Stromal cell of bone marrow (primary cell): ENCODE measurements at regions not wholly inside any gene's neighbourhood (a gene's known extent, or its start where the extent isn't known, plus 50 kb on each side); places are given as distances from the start of the nearest gene placed in this dataset.

ENCODE experiments used
- DNase-seq: peaks from one replicate; pipeline ENCODE4 v3.0.0-alpha.2; 2012; ENCODE audit warnings: low read depth

DNA sequence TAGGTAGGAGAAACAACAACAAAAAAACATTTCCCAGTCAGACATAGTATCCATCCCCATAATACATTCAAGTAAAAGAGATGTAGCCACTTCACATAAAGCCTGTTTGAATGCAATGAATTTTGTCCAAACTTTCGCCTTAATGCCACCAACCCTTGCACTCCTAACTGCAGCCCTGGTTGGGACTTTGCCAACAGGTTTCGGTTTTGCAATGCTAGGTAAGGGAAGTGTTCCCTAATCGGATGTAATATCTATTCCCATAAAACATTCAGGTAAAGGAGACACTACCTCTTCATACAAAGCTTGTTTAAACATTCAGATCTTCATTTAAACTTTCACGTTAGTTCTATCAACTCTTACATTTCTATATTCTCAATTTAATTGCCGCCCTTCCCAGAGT, 336.1 kb downstream of the DRD1 start:
- DNase-seq, result no peak

DNA sequence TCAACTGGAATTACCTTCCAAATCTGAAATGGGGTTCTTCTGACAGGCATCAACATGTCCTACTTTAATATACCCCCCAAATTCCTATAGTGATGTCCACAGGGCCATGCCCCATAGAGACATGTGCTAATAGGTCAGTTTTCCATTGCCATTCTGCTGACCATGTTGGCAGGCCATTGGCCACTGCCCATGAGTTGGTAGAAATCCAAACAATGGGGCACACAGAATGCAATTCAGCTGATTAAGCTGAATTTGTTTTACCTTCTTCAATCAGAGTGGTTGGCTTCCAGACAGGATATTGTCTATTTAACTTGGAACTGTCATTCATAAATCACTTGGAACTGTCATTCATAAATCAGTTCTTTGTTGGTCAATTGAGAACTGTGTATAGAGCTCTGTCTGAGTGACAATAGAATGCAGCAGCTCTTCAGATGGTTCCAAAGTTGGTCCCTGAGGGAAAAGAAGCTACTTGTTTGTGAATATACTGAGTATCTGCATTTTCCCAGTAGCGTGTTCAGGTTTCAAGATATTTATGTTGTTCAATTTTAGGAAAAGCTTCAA, 336.9 kb downstream of the DRD1 start:
- DNase-seq, result no peak

DNA sequence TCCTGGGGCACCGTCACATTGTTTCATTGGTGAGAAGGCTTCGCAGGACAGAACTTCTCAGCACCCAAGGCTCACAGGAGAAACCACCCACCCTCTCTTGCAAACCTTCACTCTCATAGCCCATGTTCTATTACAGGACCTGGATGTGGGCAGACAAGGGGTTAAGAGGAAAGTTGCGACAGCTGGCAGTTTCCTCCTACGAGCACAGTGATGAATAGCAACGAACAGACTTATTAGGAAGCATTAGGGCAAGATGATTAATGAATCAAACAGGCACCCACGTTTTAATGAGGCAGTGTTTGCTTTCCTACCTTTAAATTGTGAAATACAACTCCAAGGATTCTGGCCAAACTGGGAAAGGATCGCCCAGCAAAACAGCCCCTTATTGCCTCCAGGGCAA, 339.3 kb downstream of the DRD1 start:
- no peak for DNase-seq

DNA sequence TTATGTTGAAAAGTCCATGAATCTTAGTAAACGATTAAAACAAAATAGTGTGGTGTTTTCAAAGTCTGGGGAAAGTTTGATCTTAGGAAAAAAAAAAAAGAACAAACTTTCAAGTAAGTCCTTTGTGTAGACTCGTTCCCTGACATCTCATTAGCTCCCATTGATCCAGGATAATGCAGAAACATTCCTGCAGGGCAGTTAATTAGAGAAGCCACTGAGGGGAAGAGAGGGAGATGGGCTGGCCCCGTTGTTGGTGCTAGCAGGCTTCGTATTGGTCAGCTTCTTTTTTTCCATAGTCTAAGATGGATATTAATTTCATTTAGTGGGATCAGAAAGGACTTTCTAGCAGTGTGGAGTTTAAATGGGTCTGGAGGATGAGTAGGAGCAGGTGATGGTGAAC, 340.2 kb downstream of the DRD1 start:
- DNase-seq, result no peak

DNA sequence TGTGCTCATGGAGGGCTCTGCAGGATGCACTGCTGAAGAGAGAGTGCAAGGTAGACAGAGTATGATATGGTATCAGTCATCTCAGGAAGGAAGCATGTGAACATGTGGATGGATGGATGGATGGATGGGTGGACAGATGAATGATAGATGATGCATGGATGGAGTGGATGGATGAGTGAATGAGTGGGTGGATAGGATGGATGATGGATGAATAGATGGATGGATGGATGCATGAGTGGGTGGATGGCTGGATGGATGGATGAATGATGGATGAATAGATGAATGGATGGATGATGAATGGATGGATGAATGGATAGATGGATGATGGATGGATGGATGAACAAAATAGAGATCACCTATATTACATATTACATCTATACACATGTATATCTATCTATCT, 341.3 kb downstream of the DRD1 start:
- DNase-seq, result no peak

DNA sequence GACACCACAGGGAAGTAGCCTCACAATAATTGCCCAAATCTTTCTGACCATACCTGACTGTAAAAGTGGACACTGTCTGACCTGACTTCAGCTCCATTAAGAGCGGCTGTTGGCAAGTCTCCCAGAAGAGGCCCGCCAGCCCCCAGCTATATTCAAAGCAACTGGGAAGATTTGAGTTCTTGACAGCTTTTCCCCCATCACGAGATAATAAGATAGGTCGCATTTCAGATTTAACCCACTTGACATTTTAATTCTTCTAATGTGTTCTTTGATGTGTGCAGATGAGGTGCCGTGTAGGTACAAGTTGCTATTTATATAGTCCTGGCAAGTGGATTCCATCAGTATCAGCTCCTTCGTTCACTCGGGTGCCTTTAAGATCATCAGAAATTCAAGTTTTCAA, 345.7 kb downstream of the DRD1 start:
- no peak for DNase-seq

DNA sequence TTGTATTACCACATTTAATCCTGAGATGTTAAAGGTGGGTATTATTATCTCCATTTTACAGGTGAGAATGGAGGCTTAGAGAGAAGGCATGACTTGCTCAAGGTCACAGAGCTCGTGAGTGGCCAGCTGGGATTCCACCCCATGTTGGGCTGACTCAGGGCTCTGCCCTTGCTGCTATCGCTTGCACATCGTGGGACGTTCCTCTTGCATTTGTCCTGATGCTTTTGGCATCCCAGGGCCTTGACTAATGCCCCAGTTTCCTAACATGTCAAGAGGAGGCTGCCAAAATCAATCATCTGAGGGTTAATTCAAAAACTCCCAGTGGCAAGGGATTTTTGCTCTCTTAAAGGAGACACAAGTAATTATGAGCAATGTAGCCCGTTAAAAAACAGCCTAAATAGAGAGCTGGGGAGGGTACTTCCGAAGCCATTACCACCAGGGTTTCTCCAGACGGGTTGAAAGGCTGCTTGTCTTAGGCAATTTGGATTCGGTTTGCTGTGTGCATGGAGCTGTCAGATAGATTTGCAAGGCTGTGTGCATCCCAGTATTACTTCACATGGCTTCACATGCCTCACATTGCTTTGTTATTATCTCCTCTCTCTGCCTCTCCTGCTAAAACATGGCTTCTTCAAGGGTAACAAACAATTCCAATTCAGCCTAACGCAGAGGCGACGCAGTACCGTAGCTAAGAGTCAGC, 347.4 kb downstream of the DRD1 start:
- peak; percentile 23 for DNase-seq

DNA sequence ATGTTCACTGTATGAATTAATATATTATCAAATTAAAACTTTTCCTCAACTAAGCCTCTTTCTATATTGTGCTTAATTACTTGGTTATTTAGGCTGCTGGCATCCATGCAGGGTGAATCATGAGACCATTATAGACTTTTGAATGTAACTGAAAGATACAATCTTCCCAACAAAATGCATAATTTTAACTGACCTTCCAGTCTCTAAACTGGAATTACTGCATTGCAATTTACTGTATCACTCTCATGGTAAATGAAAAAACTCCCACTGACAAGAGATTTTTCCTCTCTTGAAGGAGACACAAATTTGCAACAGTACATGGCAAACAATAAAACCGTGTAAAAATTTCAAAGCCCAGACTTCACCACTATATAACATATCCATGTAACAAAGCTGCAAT, 349.5 kb downstream of the DRD1 start:
- DNase-seq, result no peak

DNA sequence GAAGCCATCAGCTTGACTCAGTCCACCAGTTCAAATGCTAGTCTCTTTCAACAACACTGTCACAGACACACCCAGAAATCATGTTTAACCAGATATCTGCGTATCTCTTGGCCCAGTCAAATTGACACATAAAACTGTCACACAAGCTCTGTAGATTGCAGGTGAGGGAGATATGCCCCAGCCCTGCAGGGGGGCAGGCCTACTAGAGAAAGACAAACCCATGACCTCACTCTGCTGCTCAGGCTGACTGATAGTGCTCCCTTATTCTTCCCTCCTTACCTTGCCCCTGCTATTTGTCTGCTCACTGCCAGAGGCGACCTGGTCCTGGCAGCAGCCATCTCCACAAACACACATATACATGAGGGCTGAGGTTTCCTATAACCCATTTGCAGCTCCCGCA, 351.3 kb downstream of the DRD1 start:
- DNase-seq, result no peak

DNA sequence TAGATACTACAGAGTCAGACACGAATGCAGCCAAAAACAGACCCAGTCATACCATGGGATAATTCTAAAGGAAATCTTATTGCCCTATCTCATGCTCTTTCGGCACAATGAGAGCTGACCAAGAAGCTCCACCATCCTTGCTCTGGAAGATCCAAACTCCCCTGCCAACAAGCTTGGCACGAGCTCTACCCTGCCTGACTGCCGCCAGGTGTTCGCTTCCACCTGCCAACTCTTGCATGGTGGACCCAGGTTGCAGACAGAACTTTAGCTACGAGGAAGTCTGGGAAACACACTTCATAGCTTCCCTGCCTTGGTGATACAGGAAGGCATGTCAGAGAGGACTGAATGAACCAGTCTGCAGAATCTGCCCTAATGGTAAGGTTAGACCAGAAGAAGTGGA, 355.0 kb downstream of the DRD1 start:
- DNase-seq, result no peak

DNA sequence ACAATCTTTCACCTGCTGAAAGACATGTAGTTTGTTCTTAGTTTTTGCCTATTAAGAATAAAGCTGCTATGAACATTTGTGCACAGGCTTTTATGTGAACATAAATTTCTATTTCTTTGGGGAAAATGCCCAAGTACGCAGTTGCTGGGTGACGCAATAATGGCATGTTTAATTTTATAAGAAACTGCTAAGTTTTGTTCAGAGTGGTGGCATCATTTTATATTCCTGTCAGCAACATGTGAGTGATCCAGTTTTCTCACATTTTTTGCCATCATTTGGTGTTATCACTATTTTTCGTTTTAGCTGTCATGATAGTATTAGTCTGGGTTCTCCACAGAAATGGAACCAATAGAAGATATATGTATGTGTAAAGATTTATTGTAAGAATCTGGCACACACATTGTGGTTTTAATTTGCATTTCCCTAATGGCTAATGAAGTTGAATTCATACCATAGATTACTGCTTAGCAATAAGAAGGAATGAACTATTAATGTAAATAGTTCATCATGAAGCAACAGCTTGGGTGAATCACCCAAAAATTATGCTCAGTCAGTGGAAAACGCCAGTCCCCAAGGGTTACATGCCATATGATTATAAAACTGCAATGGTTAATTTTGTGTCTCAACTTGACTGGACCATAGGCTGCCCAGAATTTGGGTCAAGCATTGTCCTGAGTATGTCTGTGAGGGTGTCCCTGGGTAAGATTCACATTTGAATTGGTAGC, 358.6 kb downstream of the MSX2 start:
- no peak for DNase-seq

DNA sequence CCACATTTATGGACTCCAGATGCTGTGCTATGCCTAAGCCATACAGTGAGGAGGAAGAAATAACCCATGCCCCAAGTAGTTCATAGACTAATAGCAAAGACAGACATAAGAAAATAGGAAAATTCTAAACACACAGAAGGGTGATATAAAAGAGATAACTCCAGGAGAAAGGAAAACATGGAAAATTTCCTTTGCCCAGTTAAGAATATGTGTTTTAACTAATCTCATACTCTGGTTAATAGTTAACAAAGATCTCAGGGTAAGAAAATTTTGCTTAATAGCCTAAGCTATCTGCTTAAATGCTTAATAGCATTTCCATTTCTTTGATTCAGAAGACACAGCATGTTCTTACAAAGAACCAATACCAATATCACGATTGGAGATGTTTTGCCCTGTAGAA, 358.0 kb downstream of the MSX2 start:
- DNase-seq, result no peak

DNA sequence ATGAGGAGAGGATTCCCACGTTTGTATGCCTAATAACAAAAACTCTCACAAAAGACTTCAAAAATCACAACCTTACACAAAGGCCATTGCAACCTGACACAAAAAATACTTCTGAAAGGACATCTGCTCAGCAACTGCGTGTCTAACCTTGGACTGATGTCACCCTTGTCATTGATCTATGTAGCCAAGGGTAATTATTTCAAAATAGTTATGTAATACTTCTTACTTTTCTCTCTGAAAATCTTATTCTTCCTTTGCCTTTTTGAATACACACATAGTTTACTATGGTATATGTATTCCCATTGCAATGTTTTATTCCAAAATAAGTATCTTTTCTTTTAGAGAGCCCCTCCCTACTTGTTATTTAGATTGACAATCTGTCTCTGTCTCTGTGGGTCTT, 355.3 kb downstream of the MSX2 start:
- no peak for DNase-seq

DNA sequence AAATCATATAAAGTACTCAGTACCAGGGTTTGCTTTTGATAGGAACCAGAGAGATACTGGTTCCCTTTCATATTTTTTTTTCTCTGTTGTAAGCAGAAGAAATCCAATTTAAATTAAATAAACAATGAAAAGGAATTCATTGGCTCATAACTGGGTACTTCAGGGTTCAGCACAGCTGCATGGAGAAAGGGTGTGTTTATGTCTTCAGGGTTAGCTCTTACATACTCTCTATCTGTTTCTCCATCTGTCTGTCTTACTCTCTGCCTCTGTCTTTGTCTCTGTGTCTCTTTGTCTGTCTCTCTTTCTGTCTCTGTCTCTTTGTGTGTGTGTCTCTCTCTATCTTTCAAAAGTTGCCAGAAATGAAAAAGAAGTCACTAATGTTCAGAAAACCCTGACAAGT, 345.9 kb downstream of the MSX2 start:
- DNase-seq, result no peak

DNA sequence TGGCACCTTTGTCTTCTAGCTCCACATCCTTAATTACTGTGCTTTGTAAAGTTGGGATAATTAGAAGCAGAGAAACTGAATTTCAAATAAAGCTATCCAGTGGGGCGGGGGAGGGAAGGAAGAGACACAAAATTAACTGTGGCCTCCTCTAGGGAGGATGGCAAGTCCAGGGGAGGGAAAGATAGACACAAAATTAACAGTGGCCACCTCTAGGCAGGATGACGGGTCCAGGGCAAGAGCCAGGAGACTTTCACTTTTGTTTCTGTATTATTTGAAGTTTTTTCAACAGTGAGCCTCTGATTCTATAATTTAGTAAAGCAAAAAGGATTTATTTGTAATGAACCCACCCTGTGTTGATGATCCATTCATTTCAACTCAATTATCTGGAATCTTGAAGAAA, 335.9 kb downstream of the MSX2 start:
- DNase-seq, result no peak

DNA sequence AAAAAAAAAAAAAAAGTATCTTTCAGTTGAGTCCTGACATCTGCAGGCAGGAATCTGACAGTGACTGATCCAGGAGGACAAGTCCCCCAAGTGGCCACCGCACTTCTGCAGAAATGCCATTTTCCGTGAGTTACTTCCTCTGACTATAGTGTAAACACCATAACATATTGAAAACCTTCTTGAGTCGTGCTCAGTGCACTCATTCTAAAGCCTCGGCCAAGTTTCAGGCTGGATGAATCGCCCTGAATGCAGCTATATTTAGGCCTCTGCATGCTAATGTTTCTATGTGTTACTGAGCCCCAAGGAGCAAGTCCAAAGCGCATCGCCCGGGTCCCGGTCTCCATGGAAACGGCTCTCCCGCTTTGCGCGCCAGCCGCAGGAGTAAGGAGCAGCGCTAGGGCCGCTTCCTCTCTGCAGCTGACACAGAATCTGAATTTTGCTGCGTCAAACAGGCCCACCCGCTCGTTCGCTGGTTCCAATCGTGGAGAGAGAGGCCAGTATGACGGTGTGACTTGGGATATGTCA, 335.4 kb downstream of the MSX2 start:
- peak; percentile 30 for DNase-seq

DNA sequence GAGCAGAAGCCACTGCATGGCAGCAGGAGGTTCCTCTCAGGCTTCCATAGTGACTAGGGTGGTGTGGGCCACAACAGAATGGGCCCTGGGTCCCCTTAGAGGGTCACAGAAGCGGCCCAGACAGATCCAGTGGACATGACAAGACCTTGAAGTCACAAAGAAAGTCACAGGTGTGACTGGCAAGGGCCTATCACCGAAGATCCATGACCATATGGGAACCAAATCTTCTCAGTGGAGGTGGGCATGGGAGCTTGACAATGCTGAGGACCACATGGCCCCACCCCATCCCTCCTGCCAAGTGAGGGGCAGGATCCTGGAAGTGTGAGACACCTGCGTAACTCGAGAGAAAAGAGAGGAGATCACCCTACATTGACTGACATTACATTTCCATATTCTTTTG, 332.4 kb downstream of the MSX2 start:
- DNase-seq, result no peak

DNA sequence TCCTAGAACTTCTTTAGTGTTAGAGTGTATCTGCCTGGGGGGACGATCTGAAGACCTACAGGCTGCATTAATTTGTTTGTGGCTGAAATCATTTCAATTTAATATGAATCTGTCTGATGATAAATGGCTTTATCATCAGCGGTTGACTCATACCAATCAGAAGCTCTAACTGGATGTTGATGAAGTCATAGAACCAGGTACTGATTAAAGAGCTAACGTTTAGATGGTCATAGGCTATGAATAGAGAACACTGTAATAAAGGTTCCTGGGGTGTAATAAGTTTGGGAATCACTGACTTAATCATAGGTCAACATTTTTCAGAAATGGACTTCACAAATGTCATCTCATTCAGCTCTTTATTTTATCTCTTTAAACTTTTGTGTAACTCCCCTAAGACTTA, 329.9 kb downstream of the MSX2 start:
- no peak for DNase-seq

DNA sequence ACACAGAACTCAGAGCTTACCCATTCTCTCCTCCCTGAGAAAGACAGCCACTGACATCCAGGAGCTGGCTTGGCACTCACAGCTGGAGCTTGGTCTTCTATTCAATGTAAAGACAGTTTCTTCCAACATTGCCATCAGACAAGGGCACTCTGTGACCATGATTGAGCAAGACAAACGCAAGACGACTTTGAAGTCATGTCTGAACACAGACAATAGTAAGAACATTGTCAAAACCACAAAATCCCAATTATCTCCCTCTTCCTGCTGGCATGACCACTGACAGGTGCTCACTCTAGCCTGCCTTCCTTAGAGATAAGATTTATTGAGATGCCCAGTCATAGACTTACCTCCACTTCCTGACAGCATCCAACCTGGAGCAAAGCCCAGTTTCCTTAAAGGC, 328.0 kb downstream of the MSX2 start:
- DNase-seq, result no peak

DNA sequence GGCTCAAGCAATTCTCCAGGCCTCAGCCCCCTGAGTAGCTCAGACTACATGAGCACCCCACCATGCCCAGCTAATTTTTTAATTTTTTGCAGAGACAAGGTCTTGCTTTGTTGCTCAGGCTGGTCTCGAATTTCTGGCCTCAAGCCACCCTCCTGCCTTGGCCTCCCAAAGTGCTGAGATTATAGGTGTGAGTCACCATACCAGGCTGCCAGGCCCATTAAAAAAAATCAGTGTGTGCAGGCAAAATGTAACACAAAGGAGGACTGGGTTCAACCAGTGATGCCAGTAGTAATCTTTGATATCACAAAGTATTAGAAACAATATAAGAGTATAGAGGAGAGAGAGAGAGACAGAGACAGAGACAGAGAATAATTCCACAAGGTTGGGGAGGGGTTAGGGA, 322.7 kb downstream of the MSX2 start:
- DNase-seq, result no peak

DNA sequence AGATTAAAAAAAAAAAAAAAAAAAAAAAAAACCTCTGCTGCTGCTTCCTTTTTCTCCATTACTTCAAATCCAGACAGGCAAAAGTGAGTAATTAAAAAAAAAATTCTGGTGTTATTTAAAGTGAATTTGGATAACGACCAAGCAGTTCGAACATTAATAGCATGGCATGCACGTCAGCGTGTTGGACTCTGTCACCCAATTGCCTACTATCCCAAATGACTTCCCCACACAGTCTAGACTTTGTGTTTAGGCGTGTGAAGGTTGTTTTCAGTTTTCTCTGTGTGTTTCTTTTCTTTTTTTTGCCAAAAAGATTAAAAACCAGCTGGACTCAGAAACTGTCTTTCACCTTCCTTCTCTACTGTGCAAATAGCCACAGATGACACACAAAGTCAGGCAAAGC, 321.4 kb downstream of the MSX2 start:
- DNase-seq, result no peak

DNA sequence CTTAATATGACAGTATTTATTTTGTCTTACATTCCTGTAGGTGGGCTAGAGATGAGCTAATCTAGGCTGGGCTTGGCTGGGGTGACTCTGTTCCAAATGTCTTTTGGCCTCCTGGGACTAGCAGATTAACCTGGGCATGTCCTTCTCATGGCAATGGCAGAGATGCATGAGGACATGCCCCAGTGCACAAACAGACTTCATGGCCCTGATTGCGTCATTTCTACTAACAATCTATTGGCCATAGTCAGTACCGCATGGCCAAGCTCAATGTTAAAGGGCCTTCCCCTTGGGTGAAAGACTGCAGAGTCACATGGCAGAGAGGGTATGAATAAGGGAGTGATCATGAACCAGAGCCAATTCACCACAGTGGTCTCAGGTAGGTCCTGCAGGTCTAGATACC, 313.4 kb downstream of the MSX2 start:
- DNase-seq, result no peak

DNA sequence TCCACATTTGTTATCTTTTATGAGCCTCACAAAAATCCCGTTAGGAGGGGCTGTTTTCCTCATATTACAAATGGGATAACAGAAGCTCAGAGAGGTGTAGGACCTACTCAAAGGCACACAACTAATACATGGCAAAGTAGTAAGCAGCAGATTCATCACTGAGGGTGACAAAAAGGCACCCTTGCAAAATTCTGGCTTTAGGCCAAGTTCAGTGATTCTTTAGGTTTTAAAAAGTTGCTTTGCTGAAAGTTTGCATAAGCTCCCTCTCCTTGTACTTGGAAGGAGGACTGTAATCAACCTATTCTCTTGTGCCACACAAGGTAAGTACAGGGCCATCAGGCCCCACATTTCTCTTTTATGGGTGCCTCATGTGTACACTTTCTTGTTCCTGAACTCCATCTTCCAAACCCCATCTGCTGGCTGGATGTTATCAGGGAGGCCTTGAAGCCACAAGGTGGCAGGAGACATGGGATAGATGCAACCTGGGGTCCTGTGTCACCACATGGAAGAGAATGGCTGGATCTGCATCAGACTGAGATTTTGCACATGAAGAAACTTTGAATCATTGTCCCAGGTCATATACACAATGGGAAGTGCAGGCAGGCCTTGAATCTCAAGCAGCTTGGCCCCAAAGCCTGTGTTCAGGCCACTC, 311.6 kb downstream of the MSX2 start:
- DNase-seq, result no peak
